CD4-positive, alpha-beta T cell treated with Interleukin-6 for 4 hours (primary cell): ENCODE measurements at regions not wholly inside any gene's neighbourhood (a gene's known extent, or its start where the extent isn't known, plus 50 kb on each side); places are given as distances from the start of the nearest gene placed in this dataset.
"Not testable (repeated sequence)": the region's sequence is repeated elsewhere in the genome, so short reads cannot be mapped to it uniquely, and the experiment has no call there.

Experiments
- DNase-seq: peaks from one replicate; pipeline ENCODE4 v3.0.0-alpha.2; 2020; ENCODE audit warnings: mixed read lengths

DNA sequence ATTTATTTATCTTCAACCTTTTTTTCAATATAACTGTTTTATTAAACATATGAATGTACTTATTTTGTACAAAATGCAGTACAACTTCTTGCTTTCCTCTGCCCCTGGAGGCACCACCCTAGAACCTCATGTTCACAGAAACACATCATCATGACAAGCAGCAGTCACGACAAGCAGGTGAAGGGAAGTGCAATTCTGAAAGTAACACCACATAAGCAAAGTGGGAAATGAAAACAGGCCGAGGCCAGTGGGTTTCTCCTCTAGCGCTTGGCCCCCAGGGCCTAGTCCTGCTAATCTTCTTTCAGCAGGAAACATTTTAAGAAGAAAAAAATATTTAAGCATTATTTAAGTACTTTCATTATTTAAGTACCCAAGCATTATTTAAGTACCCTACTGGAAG lies 598.1 kb downstream of the SH2D4B start:
- DNase-seq, result no peak

DNA sequence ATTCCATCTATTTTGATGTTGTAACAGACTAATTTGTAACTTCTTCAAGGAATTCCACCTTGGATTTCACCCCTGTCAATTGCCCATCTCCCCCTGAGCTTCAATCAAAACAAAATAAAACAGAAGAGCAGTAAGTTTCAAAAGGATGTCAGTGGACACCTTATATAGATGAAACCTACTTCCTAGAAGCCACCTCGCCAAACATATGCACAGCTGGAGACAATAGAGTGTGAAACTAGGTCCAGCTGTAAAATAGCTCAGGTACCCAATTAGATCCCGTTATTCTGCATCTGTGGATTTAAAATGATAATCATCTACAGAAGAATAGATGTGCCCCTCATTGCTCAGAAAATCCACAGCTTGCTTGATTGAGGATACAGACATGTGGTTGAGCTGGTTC lies 598.6 kb downstream of the SH2D4B start:
- no peak for DNase-seq

- DNase-seq, result no peak
These were observed 608.3 kb downstream of the SH2D4B start for GRCh38 chr10:81145975-81146374.

GRCh38 chr10:81146436-81146835 lies 608.7 kb downstream of the SH2D4B start:
- DNase-seq, result no peak

GRCh38 chr10:81152656-81153055 lies 615.0 kb downstream of the SH2D4B start:
- no peak for DNase-seq

DNA sequence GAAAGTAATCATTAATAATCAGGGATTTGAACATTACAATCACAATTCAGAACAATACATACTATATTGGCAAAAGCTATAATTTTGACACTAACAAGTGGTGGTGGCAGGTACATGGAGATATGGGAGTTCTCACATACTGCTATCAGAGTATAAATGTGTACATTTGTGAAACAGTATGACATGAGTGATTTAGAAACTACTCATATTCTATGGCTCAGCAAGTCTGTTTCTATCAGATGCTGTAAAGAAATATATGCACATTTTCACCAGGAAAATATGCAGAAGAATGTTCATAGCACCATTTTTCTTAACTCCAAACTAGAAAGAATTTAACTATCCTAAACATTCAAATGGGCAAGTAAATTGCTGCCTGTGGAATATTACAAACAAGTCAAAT lies 620.0 kb downstream of the SH2D4B start:
- DNase-seq, result no peak

- DNase-seq, result no peak
These were observed 640.0 kb downstream of the SH2D4B start for GRCh38 chr10:81177651-81178244.

- DNase-seq, result no peak
These were observed 641.6 kb downstream of the SH2D4B start for GRCh38 chr10:81179324-81179723.

- no peak for DNase-seq
These were observed 642.2 kb downstream of the SH2D4B start for GRCh38 chr10:81179805-81180452.

DNA sequence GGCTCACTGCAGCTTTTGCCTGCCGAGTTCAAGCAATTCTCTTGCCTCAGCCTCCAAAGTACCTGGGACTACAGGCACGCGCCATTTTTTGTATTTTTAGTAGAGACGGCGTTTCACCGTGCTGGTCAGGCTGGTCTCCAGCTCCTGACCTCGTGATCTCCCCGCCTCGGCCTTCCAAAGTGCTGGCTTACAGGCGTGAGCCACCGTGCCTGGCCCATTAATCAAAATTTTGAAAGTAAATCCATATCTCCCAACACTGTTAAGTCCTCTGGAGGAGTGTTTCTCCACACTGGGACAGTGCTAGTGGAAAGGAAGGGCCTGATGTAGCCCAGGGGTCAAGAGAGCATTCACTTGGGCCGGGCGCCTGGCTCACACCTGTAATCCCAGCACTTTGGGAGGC lies 644.6 kb downstream of the SH2D4B start:
- DNase-seq, result no peak

GRCh38 chr10:81192221-81192788 lies 654.6 kb downstream of the SH2D4B start:
- no peak for DNase-seq

- no peak for DNase-seq
These were observed 663.1 kb downstream of the SH2D4B start for GRCh38 chr10:81200801-81201200.

DNA sequence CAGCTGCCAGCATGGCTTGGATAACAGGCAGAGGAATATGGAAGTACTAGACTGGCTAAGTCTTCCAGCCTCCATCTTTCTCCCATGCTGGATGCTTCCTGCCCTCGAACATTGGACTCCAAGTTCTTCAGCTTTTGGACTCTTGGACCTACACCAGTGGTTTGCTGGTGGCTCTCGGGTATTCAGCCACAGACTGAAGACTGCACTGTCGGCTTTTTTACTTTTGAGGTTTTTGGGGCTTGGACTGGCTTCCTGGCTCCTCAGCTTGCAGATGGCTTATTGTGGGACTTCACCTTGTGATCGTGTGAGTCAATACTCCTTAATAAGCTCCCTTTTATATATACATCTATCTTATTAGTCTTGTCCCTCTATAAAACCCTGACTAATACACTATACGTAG lies 667.6 kb upstream of the NRG3 start:
- not testable (repeated sequence) for DNase-seq

- no peak for DNase-seq
These were observed 661.6 kb upstream of the NRG3 start for GRCh38 chr10:81213370-81213769.

GRCh38 chr10:81215498-81215897 lies 659.5 kb upstream of the NRG3 start:
- no peak for DNase-seq

DNA sequence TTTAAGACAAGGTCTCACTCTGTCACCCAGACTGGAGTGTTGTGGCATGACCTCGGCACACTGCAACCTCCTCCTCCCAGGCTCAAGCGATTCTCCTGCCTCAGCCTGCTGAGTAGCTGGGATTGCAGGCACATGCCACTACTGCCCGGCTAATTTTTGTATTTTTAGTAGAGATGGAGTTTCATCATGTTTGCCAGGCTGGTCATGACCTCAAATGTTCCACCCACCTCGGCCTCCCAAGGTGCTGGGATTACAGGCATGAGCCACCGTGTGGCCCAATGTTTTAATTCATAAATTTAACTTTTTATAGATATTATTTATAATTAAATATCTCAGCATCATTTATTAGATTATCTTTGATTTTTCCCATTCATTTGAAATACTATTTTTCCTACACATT lies 658.0 kb upstream of the NRG3 start:
- no peak for DNase-seq

DNA sequence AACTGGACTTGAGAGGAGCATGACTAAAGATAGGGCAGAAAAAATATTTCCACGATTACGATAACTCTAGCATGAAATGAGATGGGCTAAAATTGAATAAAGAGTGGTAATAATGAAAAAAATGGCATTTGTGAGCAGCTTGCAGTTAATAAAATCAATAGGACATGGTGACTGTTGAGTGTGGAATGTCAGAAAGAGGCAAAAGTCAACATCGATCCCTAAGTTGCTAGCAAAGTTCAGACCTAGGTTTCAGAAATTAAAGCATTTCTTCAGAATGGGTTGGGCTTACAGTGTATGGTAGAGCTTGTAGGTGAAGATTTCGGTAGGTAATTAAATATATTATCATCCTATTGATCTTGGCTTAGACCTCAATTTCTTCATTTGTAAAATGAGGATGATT lies 656.7 kb upstream of the NRG3 start:
- no peak for DNase-seq

GRCh38 chr10:81219758-81220157 lies 655.2 kb upstream of the NRG3 start:
- no peak for DNase-seq

GRCh38 chr10:81248886-81249285 lies 626.1 kb upstream of the NRG3 start:
- DNase-seq, result no peak

DNA sequence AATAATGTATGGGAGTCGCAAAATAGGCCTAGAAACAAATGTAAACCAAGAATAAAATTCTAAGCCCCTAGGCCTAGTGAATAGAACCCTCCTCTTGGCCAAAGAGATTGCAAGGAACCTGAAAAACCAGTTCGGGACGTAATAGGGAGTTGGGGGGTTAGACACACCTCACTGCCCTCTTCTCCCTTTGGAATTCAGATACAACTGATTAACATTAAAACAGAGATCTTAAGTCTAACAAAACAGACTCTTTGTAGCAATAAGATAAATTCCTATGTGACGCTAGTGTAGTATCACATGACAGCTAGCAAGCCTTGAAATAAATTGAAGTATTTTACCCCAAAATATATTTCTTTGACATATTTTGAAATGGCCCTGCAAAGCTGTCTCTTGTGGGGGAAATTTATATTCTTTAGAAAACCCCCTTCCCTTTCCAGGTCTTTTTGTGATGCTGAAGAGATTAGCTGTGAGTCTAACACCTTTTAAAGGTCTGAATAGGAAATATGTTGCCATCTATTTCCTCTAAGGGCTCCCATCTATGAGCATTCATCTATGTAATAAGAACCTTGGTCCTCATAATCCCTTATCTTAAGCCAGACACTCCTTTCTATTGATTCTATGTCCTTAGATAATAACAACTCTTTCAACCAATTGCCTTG lies 623.4 kb upstream of the NRG3 start:
- no peak for DNase-seq

DNA sequence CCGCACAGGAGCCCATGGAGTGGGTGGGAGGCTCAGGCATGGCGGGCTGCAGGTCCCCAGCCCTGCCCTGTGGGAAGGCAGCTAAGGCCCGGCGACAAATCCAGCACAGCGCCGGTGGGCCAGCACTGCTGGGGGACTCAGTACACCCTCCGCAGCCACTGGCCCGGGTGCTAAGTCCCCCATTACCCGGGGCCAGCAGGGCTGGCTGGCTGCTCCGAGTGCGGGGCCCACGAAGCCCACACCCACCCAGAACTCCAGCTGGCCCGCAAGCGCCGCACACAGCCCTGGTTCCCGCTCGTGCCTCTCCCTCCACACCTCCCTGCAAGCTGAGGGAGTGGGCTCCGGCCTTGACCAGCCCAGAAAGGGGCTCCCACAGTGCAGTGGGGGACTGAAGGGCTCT lies 610.0 kb upstream of the NRG3 start:
- DNase-seq, result not testable (repeated sequence)

GRCh38 chr10:81270051-81270450 lies 604.9 kb upstream of the NRG3 start:
- no peak for DNase-seq

- DNase-seq, result no peak
These were observed 594.2 kb upstream of the NRG3 start for GRCh38 chr10:81280497-81281479.
